Panc1 (cell line): ENCODE measurements at regions not wholly inside any gene's neighbourhood (a gene's known extent, or its start where the extent isn't known, plus 50 kb on each side); places are given as distances from the start of the nearest gene placed in this dataset.
"Not testable (repeated sequence)": the region's sequence is repeated elsewhere in the genome, so short reads cannot be mapped to it uniquely, and the experiment has no call there.

ENCODE experiments used
- ATAC-seq: fragments of 200-7000 bp; cut with Tn5 transposase; 2 replicates; pipeline ENCODE4 v1.9.1; 2020; ENCODE audit warnings: mild to moderate bottlenecking, moderate library complexity
- BruUV-seq: library from RNA; stranded (reverse); fragments of 400-500 nt; replicated peaks from 2 replicates; lab custom pipeline; 2021; lab: Mats Ljungman, UMichigan
- CTCF ChIA-PET: fragments of 300-600 bp; sonication (Branson Sonifier 250); formaldehyde crosslinking; loops from one replicate; lab custom pipeline; 2022; ENCODE audit warnings: antibody characterized with exemption; lab: Charles Lee
- POLR2A ChIA-PET: fragments of 300-600 bp; sonication (Branson Sonifier 250); formaldehyde crosslinking; loops from one replicate; lab custom pipeline; 2022; ENCODE audit warnings: antibody characterized with exemption; lab: Charles Lee
- DNase-seq: peaks from one replicate; pipeline ENCODE4 v3.0.0-alpha.2; 2010; ENCODE audit warnings: low read depth, low spot score
- H3K27ac ChIP-seq: 2 replicates; pipeline ENCODE4 v1.5.1; 2011; ENCODE audit warnings: mild to moderate bottlenecking, low read length, inconsistent platforms
- H3K27me3 ChIP-seq: fragments of 200-500 bp; sonication (Bioruptor generic); 2 replicates; pipeline ENCODE4 v1.6.0; 2014; ENCODE audit warnings: low read length, inconsistent platforms; ENCODE audit not compliant: control insufficient read depth, insufficient read depth
- H3K36me3 ChIP-seq: fragments of 200-500 bp; sonication (Bioruptor generic); 2 replicates; pipeline ENCODE4 v1.5.1; 2014; ENCODE audit warnings: inconsistent platforms, mild to moderate bottlenecking, low read length, moderate library complexity; ENCODE audit not compliant: control insufficient read depth, insufficient read depth
- H3K4me1 ChIP-seq: 2 replicates; pipeline ENCODE4 v1.5.1; 2011; ENCODE audit warnings: inconsistent platforms, mild to moderate bottlenecking, low read length, moderate library complexity; ENCODE audit not compliant: control insufficient read depth, insufficient read depth
- H3K4me3 ChIP-seq, 2 experiments: 2 replicates each; pipeline ENCODE4 v1.5.1; 2011 to 2012; ENCODE audit warnings: low read depth in 2 of 2, low read length in 2 of 2, mild to moderate bottlenecking in 2 of 2, inconsistent platforms in 1 of 2, moderate library complexity in 1 of 2
- H3K9me3 ChIP-seq: fragments of 200-500 bp; sonication (Bioruptor generic); 2 replicates; pipeline ENCODE4 v1.5.1; 2014; ENCODE audit warnings: low read depth, mild to moderate bottlenecking, inconsistent platforms, low read length, moderate library complexity; ENCODE audit not compliant: control insufficient read depth, insufficient read depth
- POLR2AphosphoS5 ChIP-seq: IDR thresholded peaks from 2 replicates; pipeline ENCODE4 v1.6.1; 2012; ENCODE audit warnings: mild to moderate bottlenecking, low read depth, low read length, moderate library complexity
- SIN3A ChIP-seq: IDR thresholded peaks from 2 replicates; pipeline ENCODE4 v1.6.1; 2012; ENCODE audit warnings: low read depth, mild to moderate bottlenecking, low read length, moderate library complexity, borderline replicate concordance; ENCODE audit not compliant: insufficient read depth
- TCF7L2 ChIP-seq: IDR thresholded peaks from 2 replicates; pipeline ENCODE4 v1.6.1; 2011; ENCODE audit warnings: mild to moderate bottlenecking, low read depth, low read length, inconsistent platforms
- in situ Hi-C: cut with HindIII; loops from 2 replicates; pipeline ENCODE4 v1.10.0; 2016; ENCODE audit warnings: low sequenced_read_pairs, low pct_unique_long_range_greater_than_20kb
- intact Hi-C: fragments of 100-400 bp; cut with micrococcal nuclease; formaldehyde crosslinking; loops from one replicate; pipeline ENCODE4 v1.10.0; 2022; ENCODE audit not compliant: unreplicated experiment
- TF ChIP-seq, protein P1 (sequence below): fragments of 450-650 bp; IDR thresholded peaks from 2 replicates; pipeline ENCODE4 v1.5.1; 2017; ENCODE audit warnings: mild to moderate bottlenecking
- TF ChIP-seq, protein P2 (sequence below), 2 experiments: IDR thresholded peaks; 2 replicates each; pipeline ENCODE4 v1.6.1; 2011 to 2012; ENCODE audit warnings: low read depth in 2 of 2, control low read depth in 1 of 2, low read length in 1 of 2, mild to moderate bottlenecking in 1 of 2, moderate library complexity in 1 of 2; ENCODE audit not compliant: insufficient read depth in 1 of 2

DNA sequence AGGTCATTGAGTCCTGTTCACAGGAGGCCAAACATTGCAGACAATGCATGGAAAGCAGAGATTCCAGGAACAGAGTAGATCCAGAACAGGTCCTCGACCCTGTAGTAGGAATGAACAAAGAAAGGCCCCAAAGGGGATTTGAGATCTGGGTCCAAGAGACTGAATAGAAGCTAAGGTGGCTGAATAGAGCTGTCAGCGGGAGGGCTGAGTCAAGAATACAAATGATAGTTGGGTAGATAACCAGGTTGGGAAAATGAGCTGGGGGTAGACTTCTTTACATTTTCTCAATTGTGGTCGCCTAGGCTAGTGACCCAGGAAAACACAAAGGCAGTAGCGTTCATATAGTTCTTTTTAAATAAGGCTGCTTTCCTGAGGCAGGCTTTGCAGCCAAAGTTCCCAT, 103.4 kb upstream of the ELMO1 start:
- in situ Hi-C loops = no loop called here
- no peak overlapping the region for H3K27ac ChIP-seq
- ATAC-seq (no peak), DNase-seq (no peak)
- no peak for TF ChIP-seq POLR2AphosphoS5
- TF ChIP-seq TCF7L2 = no peak
- TF ChIP-seq, protein P1, sequence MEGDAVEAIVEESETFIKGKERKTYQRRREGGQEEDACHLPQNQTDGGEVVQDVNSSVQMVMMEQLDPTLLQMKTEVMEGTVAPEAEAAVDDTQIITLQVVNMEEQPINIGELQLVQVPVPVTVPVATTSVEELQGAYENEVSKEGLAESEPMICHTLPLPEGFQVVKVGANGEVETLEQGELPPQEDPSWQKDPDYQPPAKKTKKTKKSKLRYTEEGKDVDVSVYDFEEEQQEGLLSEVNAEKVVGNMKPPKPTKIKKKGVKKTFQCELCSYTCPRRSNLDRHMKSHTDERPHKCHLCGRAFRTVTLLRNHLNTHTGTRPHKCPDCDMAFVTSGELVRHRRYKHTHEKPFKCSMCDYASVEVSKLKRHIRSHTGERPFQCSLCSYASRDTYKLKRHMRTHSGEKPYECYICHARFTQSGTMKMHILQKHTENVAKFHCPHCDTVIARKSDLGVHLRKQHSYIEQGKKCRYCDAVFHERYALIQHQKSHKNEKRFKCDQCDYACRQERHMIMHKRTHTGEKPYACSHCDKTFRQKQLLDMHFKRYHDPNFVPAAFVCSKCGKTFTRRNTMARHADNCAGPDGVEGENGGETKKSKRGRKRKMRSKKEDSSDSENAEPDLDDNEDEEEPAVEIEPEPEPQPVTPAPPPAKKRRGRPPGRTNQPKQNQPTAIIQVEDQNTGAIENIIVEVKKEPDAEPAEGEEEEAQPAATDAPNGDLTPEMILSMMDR = no peak
- TF ChIP-seq SIN3A = no peak
- TF ChIP-seq, protein P2, sequence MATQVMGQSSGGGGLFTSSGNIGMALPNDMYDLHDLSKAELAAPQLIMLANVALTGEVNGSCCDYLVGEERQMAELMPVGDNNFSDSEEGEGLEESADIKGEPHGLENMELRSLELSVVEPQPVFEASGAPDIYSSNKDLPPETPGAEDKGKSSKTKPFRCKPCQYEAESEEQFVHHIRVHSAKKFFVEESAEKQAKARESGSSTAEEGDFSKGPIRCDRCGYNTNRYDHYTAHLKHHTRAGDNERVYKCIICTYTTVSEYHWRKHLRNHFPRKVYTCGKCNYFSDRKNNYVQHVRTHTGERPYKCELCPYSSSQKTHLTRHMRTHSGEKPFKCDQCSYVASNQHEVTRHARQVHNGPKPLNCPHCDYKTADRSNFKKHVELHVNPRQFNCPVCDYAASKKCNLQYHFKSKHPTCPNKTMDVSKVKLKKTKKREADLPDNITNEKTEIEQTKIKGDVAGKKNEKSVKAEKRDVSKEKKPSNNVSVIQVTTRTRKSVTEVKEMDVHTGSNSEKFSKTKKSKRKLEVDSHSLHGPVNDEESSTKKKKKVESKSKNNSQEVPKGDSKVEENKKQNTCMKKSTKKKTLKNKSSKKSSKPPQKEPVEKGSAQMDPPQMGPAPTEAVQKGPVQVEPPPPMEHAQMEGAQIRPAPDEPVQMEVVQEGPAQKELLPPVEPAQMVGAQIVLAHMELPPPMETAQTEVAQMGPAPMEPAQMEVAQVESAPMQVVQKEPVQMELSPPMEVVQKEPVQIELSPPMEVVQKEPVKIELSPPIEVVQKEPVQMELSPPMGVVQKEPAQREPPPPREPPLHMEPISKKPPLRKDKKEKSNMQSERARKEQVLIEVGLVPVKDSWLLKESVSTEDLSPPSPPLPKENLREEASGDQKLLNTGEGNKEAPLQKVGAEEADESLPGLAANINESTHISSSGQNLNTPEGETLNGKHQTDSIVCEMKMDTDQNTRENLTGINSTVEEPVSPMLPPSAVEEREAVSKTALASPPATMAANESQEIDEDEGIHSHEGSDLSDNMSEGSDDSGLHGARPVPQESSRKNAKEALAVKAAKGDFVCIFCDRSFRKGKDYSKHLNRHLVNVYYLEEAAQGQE (IDR thresholded peaks at IDR 0.05; ENCODE audit: insufficient read depth in 1 of 2, low read depth in 2 of 2, low read length in 1 of 2) = no peak
- ChIA-PET POLR2A (no interaction called here), CTCF (no interaction called here)
- H3K9me3 ChIP-seq = no peaks in the 10 kb centered on the region
- H3K4me3 ChIP-seq = no peak overlapping the region
- H3K4me1 ChIP-seq = no peaks in the 10 kb centered on the region
- H3K36me3 ChIP-seq = no peaks in the 10 kb centered on the region
- BruUV-seq = no TSS peak
- H3K27me3 ChIP-seq = no peaks in the 10 kb centered on the region
- intact Hi-C loops = no loop called here

DNA sequence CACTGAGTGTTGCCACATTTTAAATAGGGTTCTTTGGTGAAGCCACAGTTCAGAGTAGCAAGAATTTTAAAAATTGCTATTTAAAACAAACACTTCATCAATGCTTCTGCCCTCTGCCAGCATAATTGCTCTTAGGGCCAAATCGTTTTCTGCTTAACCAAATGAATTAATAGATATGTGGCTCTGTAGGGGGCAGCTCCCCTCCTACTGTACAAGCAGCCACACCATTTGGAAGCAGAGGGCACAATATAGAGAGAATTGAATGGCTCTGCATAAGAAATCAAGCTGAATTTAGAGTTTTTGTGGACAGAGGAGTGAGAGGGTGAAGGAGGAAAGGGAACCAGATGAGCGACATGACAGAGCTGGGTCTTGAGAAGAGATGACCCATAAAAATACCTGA, 103.8 kb upstream of the ELMO1 start:
- ATAC-seq, CTCF ChIA-PET, DNase-seq, in situ Hi-C loops, H3K27ac ChIP-seq, intact Hi-C loops, H3K27me3 ChIP-seq, H3K9me3 ChIP-seq, H3K4me1 ChIP-seq, POLR2A ChIA-PET, H3K36me3 ChIP-seq, BruUV-seq, H3K4me3 ChIP-seq: not testable (repeated sequence)

DNA sequence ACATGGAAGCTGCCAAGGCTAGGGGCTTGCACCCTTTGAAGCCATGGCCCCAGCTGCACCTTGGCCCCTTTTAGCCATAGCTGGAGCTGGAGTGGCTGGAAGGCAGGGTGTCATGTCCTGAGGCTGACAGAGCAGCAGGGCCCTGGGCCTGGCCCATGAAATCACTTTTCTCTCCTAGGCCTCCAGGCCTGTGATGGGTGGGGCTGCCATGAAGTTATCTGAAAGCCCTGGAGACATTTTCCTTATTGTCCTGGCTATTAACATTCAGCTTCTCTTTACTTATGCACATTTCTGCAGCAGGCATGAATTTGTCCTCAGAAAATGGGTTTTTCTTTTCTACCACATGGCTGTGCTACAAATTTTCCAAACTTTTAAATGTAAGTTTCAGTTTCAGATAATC, 106.9 kb upstream of the ELMO1 start:
- CTCF ChIA-PET = no interaction called here
- TF ChIP-seq, protein P2 (IDR thresholded peaks at IDR 0.05; ENCODE audit: insufficient read depth in 1 of 2, low read depth in 2 of 2, low read length in 1 of 2) = no peak
- H3K27ac ChIP-seq = no peak overlapping the region
- intact Hi-C loops = no loop called here
- DNase-seq = no peak
- no peaks in the 10 kb centered on the region for H3K9me3 ChIP-seq
- no peaks in the 10 kb centered on the region for H3K36me3 ChIP-seq
- POLR2A ChIA-PET = no interaction called here
- H3K27me3 ChIP-seq = no peaks in the 10 kb centered on the region
- H3K4me3 ChIP-seq = no peak overlapping the region
- H3K4me1 ChIP-seq = no peaks in the 10 kb centered on the region
- no TSS peak for BruUV-seq
- in situ Hi-C loops = no loop called here
- ATAC-seq = no peak
